SU-DHL-6 (cell line): ENCODE measurements at regions not wholly inside any gene's neighbourhood (a gene's known extent, or its start where the extent isn't known, plus 50 kb on each side); places are given as distances from the start of the nearest gene placed in this dataset.

Experiments used
- H2AFZ ChIP-seq: fragments of 200-600 bp; sonication (generic); 2 replicates; pipeline ENCODE4 v1.6.1; 2014; ENCODE audit warnings: low read depth, mild to moderate bottlenecking, moderate library complexity, mixed read lengths, antibody characterized with exemption, low read length; ENCODE audit not compliant: severe bottlenecking
- H3F3A ChIP-seq: fragments of 200-600 bp; shearing (Covaris generic); 2 replicates; pipeline ENCODE4 v1.6.0; 2016; ENCODE audit warnings: antibody characterized with exemption, mild to moderate bottlenecking; ENCODE audit not compliant: insufficient read depth
- H3K27ac ChIP-seq: fragments of 200-600 bp; sonication (generic); 2 replicates; pipeline ENCODE4 v1.5.1; 2016; ENCODE audit warnings: low read depth, mild to moderate bottlenecking, low read length, moderate library complexity, mixed read lengths
- H3K27me3 ChIP-seq: fragments of 200-600 bp; sonication (generic), shearing (Covaris generic); 2 replicates; pipeline ENCODE4 v1.6.0; 2014; ENCODE audit warnings: mild to moderate bottlenecking, low read length
- H3K36me3 ChIP-seq: fragments of 200-600 bp; sonication (generic); 2 replicates; pipeline ENCODE4 v1.6.1; 2014; ENCODE audit warnings: mild to moderate bottlenecking, low read length, mixed read lengths
- H3K4me2 ChIP-seq: fragments of 300-600, 200-600 bp; shearing (Covaris generic), sonication (generic); 2 replicates; pipeline ENCODE4 v1.6.0; 2014; ENCODE audit warnings: low read length, low read depth, mild to moderate bottlenecking; ENCODE audit not compliant: poor library complexity, severe bottlenecking
- H3K4me3 ChIP-seq: fragments of 200-600 bp; sonication (generic); 2 replicates; pipeline ENCODE4 v1.5.1; 2014; ENCODE audit warnings: antibody characterized with exemption, low read length, mild to moderate bottlenecking, mixed read lengths; ENCODE audit not compliant: insufficient read depth, poor library complexity, severe bottlenecking
- H3K79me2 ChIP-seq: fragments of 200-600 bp; sonication (generic); 2 replicates; pipeline ENCODE4 v1.6.1; 2014; ENCODE audit warnings: mild to moderate bottlenecking, low read length, moderate library complexity; ENCODE audit not compliant: insufficient read depth
- H3K9ac ChIP-seq: fragments of 200-600 bp; sonication (generic); 2 replicates; pipeline ENCODE4 v1.7.0; 2014; ENCODE audit warnings: mild to moderate bottlenecking, low read length
- H3K9me2 ChIP-seq: fragments of 200-600 bp; sonication (generic); replicated peaks from 2 replicates; pipeline ENCODE4 v1.6.1; 2014; ENCODE audit warnings: low read length; ENCODE audit not compliant: insufficient read depth
- H3K9me3 ChIP-seq: fragments of 200-600 bp; sonication (generic); 2 replicates; pipeline ENCODE4 v1.6.1; 2014; ENCODE audit warnings: low read length, mixed read lengths; ENCODE audit not compliant: insufficient read depth
- H4K20me1 ChIP-seq: fragments of 200-600 bp; sonication (generic); 2 replicates; pipeline ENCODE4 v1.6.1; 2014; ENCODE audit warnings: low read depth, mild to moderate bottlenecking, antibody characterized with exemption, low read length, moderate library complexity, mixed read lengths
- CTCF ChIP-seq: fragments of 200-600 bp; sonication (generic); IDR thresholded peaks from one replicate; pipeline ENCODE4 v1.5.1; 2017; ENCODE audit warnings: antibody characterized with exemption, mild to moderate bottlenecking, low read length, moderate library complexity; ENCODE audit not compliant: insufficient read depth, poor library complexity, severe bottlenecking
- EZH2phosphoT487 ChIP-seq: fragments of 200-600 bp; sonication (generic), shearing (Covaris generic); conservative IDR thresholded peaks from 2 replicates; pipeline ENCODE4 v1.6.1; 2018; ENCODE audit warnings: mild to moderate bottlenecking, antibody characterized with exemption, low read length, moderate library complexity, mixed read lengths

- Histone ChIP-seq H3K79me2 (no peaks in the 10 kb centered on the region), H3K36me3 (no peaks in the 10 kb centered on the region), H3K27ac (no peak overlapping the region), H3K9me3 (no peaks in the 10 kb centered on the region), H3K27me3 (no peaks in the 10 kb centered on the region), H3F3A (no peaks in the 10 kb centered on the region), H3K9me2 (no peaks in the 10 kb centered on the region), H4K20me1 (no peaks in the 10 kb centered on the region), H3K4me3 (no peak overlapping the region), H3K9ac (no peak overlapping the region), H2AFZ (no peak overlapping the region), H3K4me2 (no peak overlapping the region)
- TF ChIP-seq CTCF (no peak), EZH2phosphoT487 (no peak)
These were observed 198.7 kb downstream of the AASDHPPT start for GRCh38 chr11:106276126-106276525.

GRCh38 chr11:106276859-106277436 lies 199.5 kb downstream of the AASDHPPT start:
- Histone ChIP-seq H3K79me2 (no peaks in the 10 kb centered on the region), H3K9me2 (no peaks in the 10 kb centered on the region), H3K4me2 (no peak overlapping the region), H3K9ac (no peak overlapping the region), H3F3A (no peaks in the 10 kb centered on the region), H3K36me3 (no peaks in the 10 kb centered on the region), H2AFZ (no peak overlapping the region), H3K4me3 (no peak overlapping the region), H3K9me3 (no peaks in the 10 kb centered on the region), H4K20me1 (no peaks in the 10 kb centered on the region), H3K27me3 (no peaks in the 10 kb centered on the region), H3K27ac (no peak overlapping the region)
- TF ChIP-seq EZH2phosphoT487, result no peak
- no peak for TF ChIP-seq CTCF

- no peak overlapping the region for H3K4me2 ChIP-seq
- H3K36me3 ChIP-seq, result no peaks in the 10 kb centered on the region
- no peak overlapping the region for H3K9ac ChIP-seq
- H3K4me3 ChIP-seq, result no peak overlapping the region
- no peaks in the 10 kb centered on the region for H4K20me1 ChIP-seq
- H3K79me2 ChIP-seq, result no peaks in the 10 kb centered on the region
- H3K9me2 ChIP-seq, result no peaks in the 10 kb centered on the region
- TF ChIP-seq EZH2phosphoT487, result no peak
- no peak for TF ChIP-seq CTCF
- H3F3A ChIP-seq, result no peaks in the 10 kb centered on the region
- no peaks in the 10 kb centered on the region for H3K9me3 ChIP-seq
- no peak overlapping the region for H3K27ac ChIP-seq
- no peak overlapping the region for H2AFZ ChIP-seq
- no peaks in the 10 kb centered on the region for H3K27me3 ChIP-seq
These were observed 200.0 kb downstream of the AASDHPPT start for GRCh38 chr11:106277484-106277883.
